Tibial nerve (tissue), 4 donors: ENCODE measurements at regions not wholly inside any gene's neighbourhood (a gene's known extent, or its start where the extent isn't known, plus 50 kb on each side); places are given as distances from the start of the nearest gene placed in this dataset.

ENCODE experiments used
- DNase-seq, 2 donors: peaks; one replicate each; pipeline ENCODE4 v3.0.0-alpha.2; 2019; ENCODE audit warnings: low spot score in 2 of 2
- H3K27ac ChIP-seq, 4 donors: fragments of 200-600 bp; sonication (generic) in 3 of 4; one replicate each; pipeline ENCODE4 v1.5.1; 2017 to 2019; ENCODE audit warnings: mild to moderate bottlenecking in 1 of 4
- H3K27me3 ChIP-seq, 2 donors: fragments of 200-600 bp; sonication (generic) in 1 of 2; one replicate each; pipeline versions ENCODE4 v1.5.1 to v1.6.0; 2017 to 2019
- H3K36me3 ChIP-seq, 3 donors: fragments of 200-600 bp; sonication (generic); one replicate each; pipeline ENCODE4 v1.5.1; 2018 to 2019
- H3K4me1 ChIP-seq, 4 donors: fragments of 200-600 bp; sonication (generic) in 3 of 4; one replicate each; pipeline ENCODE4 v1.5.1; 2017 to 2019
- H3K4me3 ChIP-seq, 4 donors: fragments of 200-600 bp; sonication (generic) in 3 of 4; one replicate each; pipeline ENCODE4 v1.5.1; 2017 to 2019; ENCODE audit warnings: mild to moderate bottlenecking in 1 of 4, moderate library complexity in 1 of 4
- H3K9me3 ChIP-seq, 4 donors: fragments of 200-600 bp; sonication (generic) in 3 of 4; one replicate each; pipeline ENCODE4 v1.5.1; 2017 to 2019
- CTCF ChIP-seq, 5 experiments: fragments of 200-600 bp in 3 of 5; fragments of 450-650 bp in 2 of 5; sonication (generic) in 3 of 5; IDR thresholded peaks; one replicate each; pipeline ENCODE4 v1.5.1; 2016 to 2019; ENCODE audit warnings: antibody characterized with exemption in 5 of 5, mild to moderate bottlenecking in 3 of 5, moderate library complexity in 2 of 5
- EP300 ChIP-seq, 2 donors: sonication (generic); formaldehyde crosslinking; IDR thresholded peaks; one replicate each; pipeline ENCODE4 v1.6.1; 2017; ENCODE audit warnings: antibody characterized with exemption in 2 of 2, mild to moderate bottlenecking in 1 of 2
- POLR2A ChIP-seq, 2 donors: fragments of 450-650 bp; IDR thresholded peaks; one replicate each; pipeline ENCODE4 v1.6.1; 2017; ENCODE audit warnings: antibody characterized with exemption in 2 of 2, mild to moderate bottlenecking in 2 of 2, moderate library complexity in 2 of 2
- WGBS, 2 donors: methylation state at CpG; one replicate each; pipeline ENCODE4 v1.1.5; 2018; 5-methylcytosine and 5-hydroxymethylcytosine counted together

- H3K4me3 ChIP-seq = no peak overlapping the region
- no peak for DNase-seq
- no peak for TF ChIP-seq POLR2A (IDR thresholded peaks at IDR 0.05)
- TF ChIP-seq CTCF (IDR thresholded peaks at IDR 0.05) = no peak
- no peak for TF ChIP-seq EP300 (IDR thresholded peaks at IDR 0.05)
- H3K27ac ChIP-seq = no peak overlapping the region
- H3K36me3 ChIP-seq = no peaks in the 10 kb centered on the region
- H3K4me1 ChIP-seq = no peaks in the 10 kb centered on the region
- WGBS, 2 donors = 90 to 93% methylated on average over 6 of the region's 6 CpGs
- H3K9me3 ChIP-seq = no peaks in the 10 kb centered on the region
- no peaks in the 10 kb centered on the region for H3K27me3 ChIP-seq
These were observed 836.8 kb upstream of the LCORL start for GRCh38 chr4:18858229-18858922.

GRCh38 chr4:18850867-18851266, 829.3 kb upstream of the LCORL start:
- Histone ChIP-seq H3K9me3 (no peaks in the 10 kb centered on the region), H3K4me3 (no peak overlapping the region), H3K4me1 (no peaks in the 10 kb centered on the region), H3K36me3 (no peaks in the 10 kb centered on the region), H3K27me3 (no peaks in the 10 kb centered on the region), H3K27ac (no peak overlapping the region)
- 59 to 74% methylated on average over 2 of the region's 2 CpGs for WGBS, 2 donors
- TF ChIP-seq CTCF (IDR thresholded peaks at IDR 0.05) (no peak), POLR2A (IDR thresholded peaks at IDR 0.05) (no peak), EP300 (IDR thresholded peaks at IDR 0.05) (no peak)
- DNase-seq = no peak

GRCh38 chr4:18847249-18847890, 825.8 kb upstream of the LCORL start:
- Histone ChIP-seq H3K27me3 (no peaks in the 10 kb centered on the region), H3K4me3 (no peak overlapping the region), H3K27ac (no peak overlapping the region), H3K36me3 (no peaks in the 10 kb centered on the region), H3K9me3 (no peaks in the 10 kb centered on the region), H3K4me1 (no peaks in the 10 kb centered on the region)
- WGBS, 2 donors = 84 to 85% methylated on average over 5 of the region's 5 CpGs
- no peak for DNase-seq
- TF ChIP-seq EP300 (IDR thresholded peaks at IDR 0.05) (no peak), POLR2A (IDR thresholded peaks at IDR 0.05) (no peak), CTCF (IDR thresholded peaks at IDR 0.05) (no peak)

- Histone ChIP-seq H3K4me1 (no peaks in the 10 kb centered on the region), H3K36me3 (no peaks in the 10 kb centered on the region), H3K4me3 (no peak overlapping the region), H3K27ac (no peak overlapping the region), H3K9me3 (no peaks in the 10 kb centered on the region), H3K27me3 (no peaks in the 10 kb centered on the region)
- TF ChIP-seq CTCF (IDR thresholded peaks at IDR 0.05) = no peak
- TF ChIP-seq POLR2A (IDR thresholded peaks at IDR 0.05) = no peak
- TF ChIP-seq EP300 (IDR thresholded peaks at IDR 0.05) = no peak
- WGBS, 2 donors = 89 to 95% methylated on average over 1 of the region's 1 CpG
- no peak for DNase-seq
These were observed 824.8 kb upstream of the LCORL start for GRCh38 chr4:18846313-18846712.

GRCh38 chr4:18844726-18845125, 823.2 kb upstream of the LCORL start:
- Histone ChIP-seq H3K27me3 (no peaks in the 10 kb centered on the region), H3K4me3 (no peak overlapping the region), H3K36me3 (no peaks in the 10 kb centered on the region), H3K9me3 (no peaks in the 10 kb centered on the region), H3K4me1 (no peaks in the 10 kb centered on the region), H3K27ac (no peak overlapping the region)
- TF ChIP-seq CTCF (IDR thresholded peaks at IDR 0.05) (no peak), EP300 (IDR thresholded peaks at IDR 0.05) (no peak), POLR2A (IDR thresholded peaks at IDR 0.05) (no peak)
- WGBS, 2 donors = 50 to 56% methylated on average over 1 of the region's 1 CpG
- no peak for DNase-seq
